Heart left ventricle (tissue), 16 donors: ENCODE measurements at regions not wholly inside any gene's neighbourhood (a gene's known extent, or its start where the extent isn't known, plus 50 kb on each side); places are given as distances from the start of the nearest gene placed in this dataset.

ENCODE experiments used
- ATAC-seq, 4 donors: fragments of 200-7000 bp; cut with Tn5 transposase; one replicate each; pipeline ENCODE4 v1.9.1; 2020 to 2022; ENCODE audit warnings: moderate library complexity in 4 of 4, mild to moderate bottlenecking in 3 of 4, moderate number of reproducible peaks in 1 of 4
- DNase-seq, 5 donors: peaks; one replicate each; pipeline ENCODE4 v3.0.0-alpha.2; 2020
- H3K27ac ChIP-seq, 12 donors: fragments of 200-600 bp; sonication (generic) in 4 of 12; one replicate each; pipeline versions ENCODE4 v1.5.0 to v1.8.0; 2016 to 2022; ENCODE audit warnings: mild to moderate bottlenecking in 2 of 12
- H3K27me3 ChIP-seq, 9 donors: fragments of 200-600 bp; sonication (generic) in 2 of 9; one replicate each; pipeline versions ENCODE4 v1.5.1 to v1.8.0; 2016 to 2022; ENCODE audit warnings: mild to moderate bottlenecking in 3 of 9
- H3K36me3 ChIP-seq, 9 donors: fragments of 200-600 bp; sonication (generic) in 2 of 9; one replicate each; pipeline versions ENCODE4 v1.5.0 to v1.8.0; 2018 to 2022; ENCODE audit warnings: mild to moderate bottlenecking in 2 of 9
- H3K4me1 ChIP-seq, 12 donors: fragments of 200-600 bp; sonication (generic) in 4 of 12; one replicate each; pipeline versions ENCODE4 v1.5.0 to v1.8.0; 2016 to 2022; ENCODE audit warnings: mild to moderate bottlenecking in 3 of 12
- H3K4me3 ChIP-seq, 12 donors: fragments of 200-600 bp; sonication (generic) in 4 of 12; one replicate each; pipeline versions ENCODE4 v1.5.0 to v1.8.0; 2017 to 2022; ENCODE audit warnings: mild to moderate bottlenecking in 9 of 12, moderate library complexity in 4 of 12
- H3K9me3 ChIP-seq, 12 donors: fragments of 200-600 bp; sonication (generic) in 4 of 12; one replicate each; pipeline versions ENCODE4 v1.5.0 to v1.8.0; 2016 to 2022; ENCODE audit warnings: mild to moderate bottlenecking in 1 of 12
- POLR2A ChIP-seq, 2 donors: fragments of 450-650 bp; IDR thresholded peaks; one replicate each; pipeline ENCODE4 v1.6.1; 2017; ENCODE audit warnings: antibody characterized with exemption in 2 of 2, mild to moderate bottlenecking in 2 of 2, moderate library complexity in 2 of 2
- WGBS, 4 donors: extraction: QIAGEN DNeasy Blood & Tissue Kit in 2 of 4; methylation state at CpG; one replicate each; pipeline versions ENCODE4 v1.1.5 to v1.1.7; 2013 to 2018; 5-methylcytosine and 5-hydroxymethylcytosine counted together
- intact Hi-C, 10 donors: fragments of 100-400 bp; cut with DNase I; formaldehyde crosslinking; loops; one replicate each; pipeline versions ENCODE4 v1.11.1 to v1.14.2; 2022
- TF ChIP-seq, protein P1 (sequence below), 12 donors: fragments of 200-600 bp; sonication (generic) in 4 of 12; IDR thresholded peaks; one replicate each; pipeline versions ENCODE4 v1.5.0 to v1.8.0; 2018 to 2022; ENCODE audit warnings: antibody characterized with exemption in 12 of 12, mild to moderate bottlenecking in 5 of 12
- donor health status: ischemic (EF 13 %, LVEDD 7.1; RV severe dilation, severe dysfunction).
- donor health status: healthy with polysubstance abuse.
- donor health status: DM: no; HTN: yes; CAD: no.
- donor health status: DM: no; HTN: no; CAD: no.
- donor health status: ischemic (EF 25% LVEDD 6.9; RV normal size, moderate dysfunction).
- donor health status: ischemic (EF 25% LVEDD 5.7; RV mildly dilated, moderate dysfunction).
- donor health status: healthy.
- donor health status: DM: yes; HTN: yes; CAD: no.
- donor health status: ischemic (EF 35%, LVEDD 5.7; RV mildly dilated, moderate dysfunction).
- donor health status: nonischemic (EF 11% LVEDD 7.7; RV severe dilation, severe dysfunction).
- donor health status: DM: yes; HTN: yes; CAD: no.
- donor health status: PGD.
- donor health status: ischemic (EF 29% LVEDD 5.4; RV normal size, mild dysfunction).
- donor health status: nonischemic (EF 23%, LVEDD 6.1; RV moderate dilation, normal function).

DNA sequence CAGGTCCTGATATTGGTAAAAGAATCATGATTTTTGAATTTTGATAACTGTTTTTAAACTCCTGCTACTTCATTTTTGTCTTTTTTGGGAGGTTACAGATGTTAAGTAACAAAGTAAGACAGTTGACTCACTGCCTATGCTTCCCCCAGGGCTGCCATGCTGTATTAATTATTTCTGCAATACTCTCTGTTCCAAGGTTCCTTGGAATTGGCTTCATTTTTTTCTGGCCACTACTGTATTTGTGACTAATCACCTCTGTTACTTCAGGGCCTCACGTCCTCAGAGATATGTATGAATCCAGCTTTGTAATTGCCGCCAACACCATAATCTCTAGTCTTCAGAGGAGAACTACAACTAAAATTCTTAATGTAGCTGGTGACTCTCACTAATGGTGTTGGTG is 1729.3 kb downstream of the C4orf33 start:
- ATAC-seq = peak in 2 of 4 donors; percentile 48 to 77

DNA sequence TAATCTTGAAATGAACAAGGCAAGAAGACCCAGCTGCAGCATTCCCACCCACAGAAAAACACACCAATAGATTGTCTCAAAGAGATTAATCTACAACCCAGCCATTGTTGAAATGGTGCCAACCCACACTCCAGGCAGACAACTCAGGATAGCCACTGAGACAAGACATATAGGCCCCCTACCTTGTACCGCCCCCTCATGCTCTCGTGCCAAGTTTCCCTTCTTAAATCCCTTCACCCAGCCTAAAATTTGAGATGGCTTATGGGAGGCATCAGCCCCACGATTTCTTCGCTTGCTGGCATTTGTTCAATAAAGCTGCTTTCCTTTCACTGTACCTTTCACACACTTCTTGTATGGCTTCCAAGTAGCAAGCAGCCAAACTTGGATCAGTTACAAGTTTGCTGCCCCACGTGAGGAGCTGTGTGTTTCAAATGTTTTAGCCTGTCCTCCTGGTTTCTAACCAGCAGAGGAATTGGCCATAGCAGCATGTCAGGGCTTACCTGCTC is 1754.1 kb downstream of the C4orf33 start:
- no peaks in the 10 kb centered on the region for H3K27me3 ChIP-seq
- WGBS, 4 donors = 39 to 55% (median 45%) methylated on average over 5 of the region's 5 CpGs
- H3K4me3 ChIP-seq = no peak overlapping the region
- ATAC-seq (no peak), DNase-seq (no peak)
- no peaks in the 10 kb centered on the region for H3K4me1 ChIP-seq
- H3K9me3 ChIP-seq = no peaks in the 10 kb centered on the region
- TF ChIP-seq, protein P1, sequence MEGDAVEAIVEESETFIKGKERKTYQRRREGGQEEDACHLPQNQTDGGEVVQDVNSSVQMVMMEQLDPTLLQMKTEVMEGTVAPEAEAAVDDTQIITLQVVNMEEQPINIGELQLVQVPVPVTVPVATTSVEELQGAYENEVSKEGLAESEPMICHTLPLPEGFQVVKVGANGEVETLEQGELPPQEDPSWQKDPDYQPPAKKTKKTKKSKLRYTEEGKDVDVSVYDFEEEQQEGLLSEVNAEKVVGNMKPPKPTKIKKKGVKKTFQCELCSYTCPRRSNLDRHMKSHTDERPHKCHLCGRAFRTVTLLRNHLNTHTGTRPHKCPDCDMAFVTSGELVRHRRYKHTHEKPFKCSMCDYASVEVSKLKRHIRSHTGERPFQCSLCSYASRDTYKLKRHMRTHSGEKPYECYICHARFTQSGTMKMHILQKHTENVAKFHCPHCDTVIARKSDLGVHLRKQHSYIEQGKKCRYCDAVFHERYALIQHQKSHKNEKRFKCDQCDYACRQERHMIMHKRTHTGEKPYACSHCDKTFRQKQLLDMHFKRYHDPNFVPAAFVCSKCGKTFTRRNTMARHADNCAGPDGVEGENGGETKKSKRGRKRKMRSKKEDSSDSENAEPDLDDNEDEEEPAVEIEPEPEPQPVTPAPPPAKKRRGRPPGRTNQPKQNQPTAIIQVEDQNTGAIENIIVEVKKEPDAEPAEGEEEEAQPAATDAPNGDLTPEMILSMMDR (IDR thresholded peaks at IDR 0.05) = no peak
- TF ChIP-seq POLR2A (IDR thresholded peaks at IDR 0.05) = no peak
- H3K36me3 ChIP-seq = no peaks in the 10 kb centered on the region
- no peak overlapping the region for H3K27ac ChIP-seq
- intact Hi-C loops = no loop called here

More for the DNA sequence above, 1729.3 kb downstream of the C4orf33 start:
- intact Hi-C loops = no loop called here
- 56 to 72% (median 63%) methylated on average over 2 of the region's 2 CpGs for WGBS, 4 donors
- H3K9me3 ChIP-seq = no peaks in the 10 kb centered on the region
- DNase-seq = no peak
- H3K4me3 ChIP-seq = no peak overlapping the region
- no peaks in the 10 kb centered on the region for H3K4me1 ChIP-seq
- H3K36me3 ChIP-seq = no peaks in the 10 kb centered on the region
- TF ChIP-seq POLR2A (IDR thresholded peaks at IDR 0.05) = no peak
- TF ChIP-seq, protein P1 (IDR thresholded peaks at IDR 0.05) = no peak
- H3K27me3 ChIP-seq = no peaks in the 10 kb centered on the region
- H3K27ac ChIP-seq = no peak overlapping the region

DNA sequence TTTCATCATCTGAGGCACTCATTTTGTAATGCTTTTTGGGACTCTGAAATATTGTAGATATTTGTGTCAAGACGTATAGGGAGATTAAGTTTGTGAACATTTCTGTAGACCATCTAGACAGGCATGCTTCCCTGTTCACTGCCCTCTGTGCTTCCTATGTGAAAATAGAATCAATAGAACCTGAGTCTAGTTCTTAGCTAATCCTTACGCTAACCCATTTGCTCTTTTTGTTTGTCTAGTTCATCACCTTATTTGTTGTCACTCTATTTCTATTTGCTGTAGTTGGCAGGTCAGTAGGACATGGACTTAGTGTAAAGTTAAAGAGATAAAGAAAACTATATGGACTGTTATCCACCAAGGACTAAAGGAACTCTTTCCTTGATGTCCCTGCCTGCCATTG is 1755.2 kb downstream of the C4orf33 start:
- Histone ChIP-seq H3K36me3 (no peaks in the 10 kb centered on the region), H3K4me3 (no peak overlapping the region), H3K27me3 (no peaks in the 10 kb centered on the region), H3K27ac (no peak overlapping the region), H3K9me3 (no peaks in the 10 kb centered on the region), H3K4me1 (no peaks in the 10 kb centered on the region)
- WGBS, 4 donors = 36 to 86% (median 80%) methylated on average over 2 of the region's 2 CpGs
- ATAC-seq (no peak), DNase-seq (no peak)
- TF ChIP-seq, protein P1 (IDR thresholded peaks at IDR 0.05) = no peak
- TF ChIP-seq POLR2A (IDR thresholded peaks at IDR 0.05) = no peak
- intact Hi-C loops = no loop called here

DNA sequence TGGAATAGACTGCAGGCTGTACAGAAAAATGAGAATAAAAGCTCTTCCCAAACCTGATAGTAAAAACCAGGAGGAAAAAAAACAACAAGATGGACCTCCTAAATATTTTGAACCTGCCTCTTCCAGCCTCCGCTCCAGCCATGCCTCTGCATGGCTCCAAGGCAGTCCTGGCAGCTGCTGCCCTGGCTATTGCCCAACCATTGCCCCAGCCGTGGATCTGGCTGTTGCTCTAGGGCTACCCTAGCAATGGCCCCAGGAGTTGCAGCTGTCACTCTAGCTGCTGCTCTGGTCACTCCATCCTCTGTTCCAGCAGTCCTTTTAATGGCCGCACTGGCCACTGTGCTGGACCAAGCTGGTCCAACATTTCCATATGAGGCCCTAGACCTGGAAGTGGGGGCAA is 1756.0 kb downstream of the C4orf33 start:
- TF ChIP-seq POLR2A (IDR thresholded peaks at IDR 0.05) = no peak
- TF ChIP-seq, protein P1 (IDR thresholded peaks at IDR 0.05) = no peak
- Histone ChIP-seq H3K36me3 (no peaks in the 10 kb centered on the region), H3K4me1 (no peaks in the 10 kb centered on the region), H3K27me3 (no peaks in the 10 kb centered on the region), H3K27ac (no peak overlapping the region), H3K4me3 (no peak overlapping the region), H3K9me3 (no peaks in the 10 kb centered on the region)
- ATAC-seq (no peak), DNase-seq (no peak)
- 84 to 100% (median 84%) methylated on average over 3 of the region's 3 CpGs for WGBS, 4 donors
- intact Hi-C loops = no loop called here
